C4-2B (cell line): ENCODE measurements at regions not wholly inside any gene's neighbourhood (a gene's known extent, or its start where the extent isn't known, plus 50 kb on each side); places are given as distances from the start of the nearest gene placed in this dataset.

Experiments used
- H3K27ac ChIP-seq: fragments of 450-650 bp; 2 replicates; pipeline ENCODE4 v1.5.1; 2017
- ZFX ChIP-seq: fragments of 450-650 bp; IDR thresholded peaks from 2 replicates; pipeline ENCODE4 v1.6.1; 2017
- TF ChIP-seq, protein P1 (sequence below): fragments of 450-650 bp; conservative IDR thresholded peaks from 2 replicates; pipeline ENCODE4 v1.5.1; 2017; ENCODE audit warnings: mild to moderate bottlenecking

GRCh38 chr2:16181741-16182090 is 241.4 kb downstream of the MYCN start:
- TF ChIP-seq, protein P1, sequence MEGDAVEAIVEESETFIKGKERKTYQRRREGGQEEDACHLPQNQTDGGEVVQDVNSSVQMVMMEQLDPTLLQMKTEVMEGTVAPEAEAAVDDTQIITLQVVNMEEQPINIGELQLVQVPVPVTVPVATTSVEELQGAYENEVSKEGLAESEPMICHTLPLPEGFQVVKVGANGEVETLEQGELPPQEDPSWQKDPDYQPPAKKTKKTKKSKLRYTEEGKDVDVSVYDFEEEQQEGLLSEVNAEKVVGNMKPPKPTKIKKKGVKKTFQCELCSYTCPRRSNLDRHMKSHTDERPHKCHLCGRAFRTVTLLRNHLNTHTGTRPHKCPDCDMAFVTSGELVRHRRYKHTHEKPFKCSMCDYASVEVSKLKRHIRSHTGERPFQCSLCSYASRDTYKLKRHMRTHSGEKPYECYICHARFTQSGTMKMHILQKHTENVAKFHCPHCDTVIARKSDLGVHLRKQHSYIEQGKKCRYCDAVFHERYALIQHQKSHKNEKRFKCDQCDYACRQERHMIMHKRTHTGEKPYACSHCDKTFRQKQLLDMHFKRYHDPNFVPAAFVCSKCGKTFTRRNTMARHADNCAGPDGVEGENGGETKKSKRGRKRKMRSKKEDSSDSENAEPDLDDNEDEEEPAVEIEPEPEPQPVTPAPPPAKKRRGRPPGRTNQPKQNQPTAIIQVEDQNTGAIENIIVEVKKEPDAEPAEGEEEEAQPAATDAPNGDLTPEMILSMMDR, result no peak
- TF ChIP-seq ZFX, result no peak
- H3K27ac ChIP-seq, result no peak overlapping the region

DNA sequence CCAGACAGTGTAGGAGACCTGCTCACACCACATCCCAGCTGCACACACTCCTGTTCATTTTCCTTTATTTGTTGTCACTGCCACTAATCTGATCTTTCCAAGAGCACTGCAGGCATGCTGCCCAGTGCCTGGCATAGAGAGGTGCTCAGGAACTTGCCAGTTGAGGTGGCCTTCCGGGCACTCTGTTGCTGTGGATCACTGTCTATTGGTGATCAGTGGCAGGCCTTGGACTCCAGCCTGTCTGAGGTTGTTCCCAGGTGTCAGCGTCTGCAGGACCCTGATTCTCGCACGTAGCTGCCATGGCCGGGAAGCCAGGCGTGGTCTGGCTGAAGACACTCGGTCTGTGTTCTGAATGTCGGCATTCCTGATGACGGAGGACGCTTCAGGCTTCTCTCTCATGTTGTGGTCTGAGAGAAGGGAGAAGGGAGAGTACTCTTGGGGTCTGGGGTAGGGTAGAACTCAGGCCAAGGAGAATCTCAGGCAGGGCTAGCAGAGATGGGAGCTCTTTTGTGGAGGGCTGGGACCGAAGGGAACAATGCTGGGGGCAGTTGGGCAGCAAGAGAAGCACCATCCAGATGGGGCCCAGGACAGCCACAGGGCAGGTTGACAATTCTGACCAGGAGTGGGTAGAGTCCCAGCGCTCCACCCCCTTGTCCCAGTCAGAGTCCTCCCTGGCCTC is 240.9 kb downstream of the MYCN start:
- no peak for TF ChIP-seq ZFX
- TF ChIP-seq, protein P1, result no peak
- H3K27ac ChIP-seq, result no peak overlapping the region; the same call in 1 of the 2 replicates

GRCh38 chr2:16180631-16181030 is 240.3 kb downstream of the MYCN start:
- TF ChIP-seq ZFX, result no peak
- TF ChIP-seq, protein P1, result no peak
- H3K27ac ChIP-seq, result no peak overlapping the region

GRCh38 chr2:16179701-16180416 is 239.5 kb downstream of the MYCN start:
- TF ChIP-seq, protein P1, result no peak
- TF ChIP-seq ZFX, result no peak
- no peak overlapping the region for H3K27ac ChIP-seq

GRCh38 chr2:16178551-16179130 is 238.3 kb downstream of the MYCN start:
- no peak for TF ChIP-seq ZFX
- TF ChIP-seq, protein P1, result no peak

GRCh38 chr2:16177671-16178180 is 237.4 kb downstream of the MYCN start:
- H3K27ac ChIP-seq, result no peak overlapping the region
- no peak for TF ChIP-seq ZFX
- TF ChIP-seq, protein P1, result no peak

More at GRCh38 chr2:16178551-16179130, 238.3 kb downstream of the MYCN start:
- no peak overlapping the region for H3K27ac ChIP-seq

DNA sequence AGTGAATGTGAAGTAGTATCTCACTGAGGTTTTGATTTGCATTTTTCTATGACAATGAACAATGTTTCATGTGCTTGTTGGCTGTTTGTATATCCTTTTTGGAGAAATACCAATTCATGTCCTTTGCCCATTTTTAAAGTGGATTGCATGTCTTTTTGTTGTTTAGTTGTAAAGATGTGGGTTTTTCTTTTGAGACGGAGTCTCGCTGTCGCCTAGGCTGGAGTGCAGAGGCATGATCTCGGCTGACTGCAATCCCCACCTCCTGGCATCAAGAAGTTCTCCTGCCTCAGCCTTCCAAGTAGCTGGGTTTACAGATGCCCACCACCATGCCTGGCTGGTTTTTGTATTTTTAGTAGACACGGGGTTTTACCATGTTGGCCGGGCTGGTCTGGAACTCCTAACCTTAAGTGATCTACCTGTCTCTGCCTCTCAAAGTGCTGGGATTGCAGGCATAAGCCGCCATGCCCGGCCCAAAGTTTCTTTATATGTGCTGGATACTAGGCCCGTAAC is 236.7 kb downstream of the MYCN start:
- TF ChIP-seq ZFX, result no peak
- TF ChIP-seq, protein P1, result no peak
- H3K27ac ChIP-seq, result no peak overlapping the region
